Lower leg skin (tissue), 3 donors: ENCODE measurements at regions not wholly inside any gene's neighbourhood (a gene's known extent, or its start where the extent isn't known, plus 50 kb on each side); places are given as distances from the start of the nearest gene placed in this dataset.

Experiments used
- CTCF ChIP-seq, 3 donors: fragments of 450-650 bp; IDR thresholded peaks; one replicate each; pipeline ENCODE4 v1.5.1; 2016; ENCODE audit warnings: antibody characterized with exemption in 3 of 3, mild to moderate bottlenecking in 3 of 3, moderate library complexity in 2 of 3
- POLR2A ChIP-seq, 2 donors: fragments of 450-650 bp; IDR thresholded peaks; one replicate each; pipeline ENCODE4 v1.6.1; 2016 to 2017; ENCODE audit warnings: antibody characterized with exemption in 2 of 2, mild to moderate bottlenecking in 1 of 2, moderate library complexity in 1 of 2

GRCh38 chr2:215699700-215700538, 264.1 kb upstream of the FN1 start:
- TF ChIP-seq CTCF (IDR thresholded peaks at IDR 0.05), result no peak
- TF ChIP-seq POLR2A (IDR thresholded peaks at IDR 0.05), result no peak
